ENCODE measurements at regions not wholly inside any gene's neighbourhood (a gene's known extent, or its start where the extent isn't known, plus 50 kb on each side); places are given as distances from the start of the nearest gene placed in this dataset.
"Not testable (repeated sequence)": the region's sequence is repeated elsewhere in the genome, so short reads cannot be mapped to it uniquely, and the experiment has no call there.

DNA sequence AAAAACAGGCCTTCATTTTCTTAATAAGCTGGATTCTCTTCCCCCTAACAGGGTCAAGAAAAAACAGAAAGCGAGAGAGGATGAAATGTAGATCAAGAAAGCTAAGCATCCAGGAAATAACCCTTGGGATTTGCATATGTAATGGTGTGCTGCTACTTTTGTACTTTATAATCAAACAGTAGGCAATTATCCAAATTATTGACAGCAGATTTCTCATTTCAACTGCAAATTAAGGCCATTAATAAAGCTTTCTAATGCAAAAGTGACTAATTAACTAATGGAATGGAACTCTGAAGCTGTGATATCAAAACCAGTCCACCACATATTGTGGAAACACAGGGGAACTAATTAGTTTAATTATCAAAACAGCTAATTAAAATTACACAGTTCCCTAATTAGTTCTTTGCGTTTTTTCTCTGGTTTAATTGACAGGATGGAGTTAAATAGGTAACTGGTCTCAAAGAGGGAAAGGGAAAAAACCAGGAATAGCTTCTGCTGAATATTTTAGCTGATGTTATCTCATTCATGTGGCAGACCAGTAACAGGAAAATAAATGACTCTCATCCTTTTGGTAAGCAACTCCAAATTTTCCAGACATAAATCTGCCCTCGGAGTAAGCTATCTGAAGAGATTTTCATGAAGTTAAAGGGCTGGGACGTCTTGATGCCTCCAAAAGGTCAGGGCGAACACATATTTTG lies 182.7 kb upstream of the LMO3 start:
- no peaks in the 10 kb centered on the region for H3K27me3 Mint-ChIP-seq (ENCODE audit: low read depth)
- no peaks in the 10 kb centered on the region for H3K36me3 Mint-ChIP-seq (ENCODE audit: low read depth)
- no peak overlapping the region for H3K4me3 Mint-ChIP-seq
- H3K27ac Mint-ChIP-seq = no peak overlapping the region
- H3K9me3 Mint-ChIP-seq = peaks cover 47% of the 10 kb centered on the region
- no peak for DNase-seq (ENCODE audit: low spot score)
- H3K4me1 Mint-ChIP-seq (ENCODE audit: low read depth) = no peaks in the 10 kb centered on the region

GRCh38 chr12:16785953-16786352 lies 180.0 kb upstream of the LMO3 start:
- DNase-seq (ENCODE audit: low spot score) = no peak
- Mint-ChIP-seq H3K9me3 (peaks cover 34% of the 10 kb centered on the region), H3K27ac (no peak overlapping the region), H3K4me3 (no peak overlapping the region), H3K4me1 (ENCODE audit: low read depth) (no peaks in the 10 kb centered on the region), H3K27me3 (ENCODE audit: low read depth) (no peaks in the 10 kb centered on the region), H3K36me3 (ENCODE audit: low read depth) (no peaks in the 10 kb centered on the region)

DNA sequence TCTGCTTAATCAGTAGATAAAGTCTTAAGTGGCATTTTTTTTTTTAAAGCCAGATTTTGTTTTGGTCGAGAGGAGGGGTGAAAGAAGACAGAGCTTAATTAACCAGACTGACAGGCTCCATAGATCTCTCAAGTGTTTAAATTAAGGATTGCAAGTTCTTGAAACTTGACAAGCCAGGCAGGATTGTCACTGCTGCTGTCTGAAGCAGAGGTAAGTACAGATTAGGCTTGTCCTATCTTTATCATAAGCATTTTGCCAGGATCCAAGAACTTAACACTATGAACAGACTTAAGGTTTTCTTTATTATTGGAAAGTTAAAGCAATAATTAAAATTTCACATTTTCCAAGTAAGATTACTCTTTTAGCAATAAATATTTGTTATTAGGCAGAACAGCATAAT lies 179.6 kb upstream of the LMO3 start:
- no peak overlapping the region for H3K4me3 Mint-ChIP-seq
- H3K27ac Mint-ChIP-seq = no peak overlapping the region
- DNase-seq (ENCODE audit: low spot score) = no peak
- peaks cover 32% of the 10 kb centered on the region for H3K9me3 Mint-ChIP-seq
- no peaks in the 10 kb centered on the region for H3K27me3 Mint-ChIP-seq (ENCODE audit: low read depth)
- H3K4me1 Mint-ChIP-seq (ENCODE audit: low read depth) = no peaks in the 10 kb centered on the region
- H3K36me3 Mint-ChIP-seq (ENCODE audit: low read depth) = no peaks in the 10 kb centered on the region

GRCh38 chr12:16769129-16769528 lies 163.2 kb upstream of the LMO3 start:
- not testable (repeated sequence) for H3K27ac Mint-ChIP-seq; H3K27me3 Mint-ChIP-seq (ENCODE audit: low read depth); H3K36me3 Mint-ChIP-seq (ENCODE audit: low read depth); DNase-seq (ENCODE audit: low spot score); H3K4me1 Mint-ChIP-seq (ENCODE audit: low read depth); H3K4me3 Mint-ChIP-seq
- peaks cover 53% of the 10 kb centered on the region for H3K9me3 Mint-ChIP-seq

- no peaks in the 10 kb centered on the region for H3K36me3 Mint-ChIP-seq (ENCODE audit: low read depth)
- no peak overlapping the region for H3K4me3 Mint-ChIP-seq
- no peaks in the 10 kb centered on the region for H3K4me1 Mint-ChIP-seq (ENCODE audit: low read depth)
- no peak for DNase-seq (ENCODE audit: low spot score)
- peaks cover 56% of the 10 kb centered on the region for H3K9me3 Mint-ChIP-seq
- H3K27ac Mint-ChIP-seq = no peak overlapping the region
- H3K27me3 Mint-ChIP-seq (ENCODE audit: low read depth) = no peaks in the 10 kb centered on the region
These were observed 160.8 kb upstream of the LMO3 start for GRCh38 chr12:16766736-16767135.

GRCh38 chr12:16763901-16764300 lies 157.9 kb upstream of the LMO3 start:
- Mint-ChIP-seq H3K36me3 (ENCODE audit: low read depth) (no peaks in the 10 kb centered on the region), H3K27me3 (ENCODE audit: low read depth) (no peaks in the 10 kb centered on the region), H3K4me3 (no peak overlapping the region), H3K4me1 (ENCODE audit: low read depth) (no peaks in the 10 kb centered on the region), H3K27ac (no peak overlapping the region), H3K9me3 (peaks cover 41% of the 10 kb centered on the region)
- no peak for DNase-seq (ENCODE audit: low spot score)

DNA sequence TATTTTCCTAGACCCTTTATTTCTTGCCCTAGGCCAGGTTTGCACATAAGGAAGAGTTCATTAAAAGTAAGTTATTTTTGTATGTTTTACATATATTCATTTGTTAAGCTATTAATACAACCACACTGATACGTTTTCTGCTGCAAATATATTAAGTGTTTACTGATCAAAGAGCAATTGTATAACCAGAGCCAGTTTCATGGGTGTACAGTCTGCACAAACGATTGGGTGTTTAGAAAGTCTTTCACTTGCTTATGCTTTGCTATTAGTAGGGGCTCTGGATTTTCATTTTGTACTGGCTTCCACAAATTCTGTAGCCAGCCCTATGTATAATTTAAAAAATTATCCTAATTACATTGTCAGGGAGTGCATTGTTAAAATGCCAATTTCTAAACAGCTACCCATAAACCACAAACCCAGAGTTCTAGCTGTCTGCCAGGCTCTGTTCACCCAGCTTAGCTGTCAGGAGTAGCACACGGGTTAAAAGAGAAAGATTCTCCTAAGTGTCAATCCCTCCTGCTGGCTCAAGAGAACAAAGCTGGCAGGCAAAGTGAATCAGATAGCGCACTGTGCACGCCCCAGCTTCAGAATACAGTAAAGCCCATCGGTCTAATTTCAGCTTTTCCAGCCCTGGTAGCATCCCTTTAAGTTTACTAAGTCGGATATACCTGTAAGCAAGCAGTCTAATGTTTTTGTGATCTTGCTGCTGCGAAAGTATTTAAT lies 151.0 kb upstream of the LMO3 start:
- Mint-ChIP-seq H3K27me3 (ENCODE audit: low read depth) (no peaks in the 10 kb centered on the region), H3K4me1 (ENCODE audit: low read depth) (no peaks in the 10 kb centered on the region), H3K27ac (no peak overlapping the region), H3K9me3 (peaks cover 14% of the 10 kb centered on the region), H3K4me3 (no peak overlapping the region), H3K36me3 (ENCODE audit: low read depth) (no peaks in the 10 kb centered on the region)
- DNase-seq (ENCODE audit: low spot score) = no peak

- no peaks in the 10 kb centered on the region for H3K4me1 Mint-ChIP-seq (ENCODE audit: low read depth)
- H3K9me3 Mint-ChIP-seq = peaks cover 13% of the 10 kb centered on the region
- DNase-seq (ENCODE audit: low spot score) = no peak
- H3K27me3 Mint-ChIP-seq (ENCODE audit: low read depth) = no peaks in the 10 kb centered on the region
- H3K27ac Mint-ChIP-seq = no peak overlapping the region
- H3K36me3 Mint-ChIP-seq (ENCODE audit: low read depth) = no peaks in the 10 kb centered on the region
- H3K4me3 Mint-ChIP-seq = no peak overlapping the region
These were observed 124.8 kb upstream of the LMO3 start for GRCh38 chr12:16730772-16731171.

GRCh38 chr12:16726879-16727278 lies 120.9 kb upstream of the LMO3 start:
- no peaks in the 10 kb centered on the region for H3K4me1 Mint-ChIP-seq (ENCODE audit: low read depth)
- H3K36me3 Mint-ChIP-seq (ENCODE audit: low read depth) = no peaks in the 10 kb centered on the region
- no peak overlapping the region for H3K27ac Mint-ChIP-seq
- no peak for DNase-seq (ENCODE audit: low spot score)
- H3K4me3 Mint-ChIP-seq = no peak overlapping the region
- no peaks in the 10 kb centered on the region for H3K27me3 Mint-ChIP-seq (ENCODE audit: low read depth)
- peaks cover 13% of the 10 kb centered on the region for H3K9me3 Mint-ChIP-seq

DNA sequence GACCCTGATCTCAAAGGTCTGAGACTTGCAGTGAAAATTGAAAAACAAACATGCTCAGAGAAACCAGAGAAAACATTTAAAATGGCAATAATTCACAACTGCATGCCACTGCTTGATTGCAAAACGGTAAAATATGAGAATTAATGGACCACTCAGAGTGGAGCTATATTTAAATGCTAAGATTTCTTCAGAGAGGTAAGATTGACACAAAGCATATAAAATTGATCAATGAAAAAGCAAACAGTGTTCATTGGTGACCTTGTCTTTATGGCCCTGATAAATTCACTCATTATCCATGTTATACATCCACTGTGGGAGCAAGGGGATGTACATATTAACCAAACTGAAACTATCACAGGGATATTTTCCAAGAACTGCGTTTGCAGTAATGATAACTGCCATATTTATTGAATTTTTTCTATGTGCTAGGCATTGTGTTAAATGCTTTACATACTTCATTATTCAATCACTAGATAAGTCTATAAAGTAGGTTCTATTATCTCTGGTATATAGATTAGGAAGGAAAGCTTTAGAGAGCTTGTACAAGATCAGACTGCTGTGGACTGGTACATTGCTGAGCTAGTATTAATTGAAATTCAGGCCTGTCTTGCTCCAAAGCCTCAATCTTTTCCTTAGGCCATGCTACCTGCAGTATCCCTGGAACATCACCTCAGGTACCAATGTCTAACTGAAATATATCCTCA lies 113.9 kb upstream of the LMO3 start:
- Mint-ChIP-seq H3K4me1 (ENCODE audit: low read depth) (no peaks in the 10 kb centered on the region), H3K27ac (no peak overlapping the region), H3K9me3 (peaks cover 14% of the 10 kb centered on the region), H3K27me3 (ENCODE audit: low read depth) (no peaks in the 10 kb centered on the region), H3K4me3 (no peak overlapping the region), H3K36me3 (ENCODE audit: low read depth) (no peaks in the 10 kb centered on the region)
- DNase-seq (ENCODE audit: low spot score) = no peak

DNA sequence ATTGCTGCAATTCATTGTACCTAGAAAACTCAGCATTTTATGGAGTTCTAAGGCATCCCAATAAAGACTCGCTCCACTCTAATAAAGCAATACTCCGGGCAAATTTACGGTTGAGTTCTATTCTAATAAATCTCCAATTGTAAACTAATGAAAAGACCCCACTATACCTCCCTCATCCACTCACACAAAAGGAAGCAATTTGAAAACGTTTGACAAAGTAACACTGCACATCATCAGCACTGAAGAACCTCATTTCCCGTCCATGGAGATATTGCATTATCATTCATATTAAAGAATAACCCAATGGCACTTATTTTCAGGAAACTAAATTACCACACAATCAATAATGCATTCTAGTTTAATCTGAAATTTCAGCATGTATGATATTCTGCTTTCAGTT lies 111.0 kb upstream of the LMO3 start:
- Mint-ChIP-seq H3K27me3 (ENCODE audit: low read depth) (no peaks in the 10 kb centered on the region), H3K27ac (no peak overlapping the region), H3K4me3 (no peak overlapping the region), H3K36me3 (ENCODE audit: low read depth) (no peaks in the 10 kb centered on the region), H3K4me1 (ENCODE audit: low read depth) (no peaks in the 10 kb centered on the region), H3K9me3 (peaks cover 23% of the 10 kb centered on the region)
- DNase-seq (ENCODE audit: low spot score) = no peak

DNA sequence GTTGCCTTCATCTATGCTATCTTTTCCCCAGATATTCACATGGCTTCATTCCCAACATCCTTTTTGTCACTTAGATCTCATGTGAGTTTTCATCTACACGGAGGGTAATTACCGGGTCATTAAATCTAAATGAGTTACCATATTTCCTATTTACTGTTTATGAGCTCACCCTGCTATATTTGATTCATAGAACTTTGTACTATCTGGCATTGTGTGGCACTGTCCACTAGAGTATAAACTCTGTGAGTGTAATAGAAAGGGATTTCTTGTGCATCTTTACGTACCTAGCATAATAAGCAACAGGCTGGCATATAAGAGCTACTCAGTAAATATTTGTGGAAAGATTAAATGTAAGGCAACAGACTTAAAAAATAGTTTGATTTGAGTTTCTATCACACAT lies 86.1 kb upstream of the LMO3 start:
- Mint-ChIP-seq H3K4me3 (no peak overlapping the region), H3K9me3 (peaks cover 36% of the 10 kb centered on the region), H3K4me1 (ENCODE audit: low read depth) (no peaks in the 10 kb centered on the region), H3K36me3 (ENCODE audit: low read depth) (no peaks in the 10 kb centered on the region), H3K27me3 (ENCODE audit: low read depth) (no peaks in the 10 kb centered on the region), H3K27ac (no peak overlapping the region)
- no peak for DNase-seq (ENCODE audit: low spot score)

- Mint-ChIP-seq H3K36me3 (ENCODE audit: low read depth) (no peaks in the 10 kb centered on the region), H3K9me3 (peaks cover 31% of the 10 kb centered on the region), H3K27ac (no peak overlapping the region), H3K4me3 (no peak overlapping the region), H3K27me3 (ENCODE audit: low read depth) (no peaks in the 10 kb centered on the region), H3K4me1 (ENCODE audit: low read depth) (no peaks in the 10 kb centered on the region)
- DNase-seq (ENCODE audit: low spot score) = no peak
These were observed 85.7 kb upstream of the LMO3 start for GRCh38 chr12:16691624-16692023.

DNA sequence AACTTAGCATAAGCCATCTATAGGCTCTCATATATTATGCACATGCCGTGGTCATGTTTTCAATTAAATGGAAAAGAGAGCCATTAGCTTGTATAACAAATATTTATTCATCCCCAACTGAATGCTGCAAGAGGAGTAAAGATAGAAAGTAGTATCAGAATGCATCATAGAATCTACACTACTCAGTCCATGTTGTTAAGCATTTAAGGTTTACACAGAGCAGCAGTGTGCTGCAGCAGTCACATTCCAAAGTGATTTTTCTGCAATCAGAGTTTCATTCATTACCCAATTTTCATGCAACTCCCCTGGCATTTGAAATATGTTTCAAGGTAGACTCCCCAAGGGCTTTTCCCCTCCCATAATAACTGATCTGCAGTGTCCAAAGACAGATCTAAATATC lies 82.2 kb upstream of the LMO3 start:
- no peaks in the 10 kb centered on the region for H3K36me3 Mint-ChIP-seq (ENCODE audit: low read depth)
- H3K27ac Mint-ChIP-seq = no peak overlapping the region
- no peaks in the 10 kb centered on the region for H3K4me1 Mint-ChIP-seq (ENCODE audit: low read depth)
- H3K4me3 Mint-ChIP-seq = no peak overlapping the region
- H3K27me3 Mint-ChIP-seq (ENCODE audit: low read depth) = no peaks in the 10 kb centered on the region
- H3K9me3 Mint-ChIP-seq = peaks cover 18% of the 10 kb centered on the region
- DNase-seq (ENCODE audit: low spot score) = no peak
